GM23338 (cell line): ENCODE measurements at regions not wholly inside any gene's neighbourhood (a gene's known extent, or its start where the extent isn't known, plus 50 kb on each side); places are given as distances from the start of the nearest gene placed in this dataset.
A peak's percentile ranks its signal among the peaks of the same experiment; 100 is the strongest.

Source experiments
- CREB1 ChIP-seq: fragments of 250-450 bp; sonication (Bioruptor Pico); IDR thresholded peaks from 2 replicates; pipeline ENCODE4 v1.5.0; 2020; ENCODE audit warnings: low read depth, mild to moderate bottlenecking, moderate library complexity
- CTCF ChIP-seq, 2 experiments: fragments of 200-600 bp in 1 of 2; sonication (generic) in 1 of 2; conservative IDR thresholded peaks; 2 replicates each; pipeline versions ENCODE4 v1.5.1 to v1.6.1; 2016 to 2017; ENCODE audit warnings: antibody characterized with exemption in 2 of 2, low read depth in 2 of 2, mild to moderate bottlenecking in 2 of 2, moderate library complexity in 1 of 2
- ETS1 ChIP-seq: IDR thresholded peaks from 2 replicates; pipeline ENCODE4 v1.6.1; 2016; ENCODE audit warnings: antibody characterized with exemption
- EZH2 ChIP-seq: fragments of 200-600 bp; sonication (generic); IDR thresholded peaks from one replicate; pipeline ENCODE4 v1.8.0; 2017; ENCODE audit warnings: antibody characterized with exemption, mild to moderate bottlenecking, low read depth; ENCODE audit not compliant: unreplicated experiment
- EZH2phosphoT487 ChIP-seq: fragments of 200-600 bp; sonication (generic); IDR thresholded peaks from one replicate; pipeline ENCODE4 v1.8.1; 2018; ENCODE audit warnings: antibody characterized with exemption; ENCODE audit not compliant: unreplicated experiment
- JUNB ChIP-seq: IDR thresholded peaks from one replicate; pipeline ENCODE4 v1.6.1; 2016; ENCODE audit warnings: antibody characterized with exemption; ENCODE audit not compliant: unreplicated experiment
- NANOG ChIP-seq: IDR thresholded peaks from 2 replicates; pipeline ENCODE4 v1.6.1; 2016; ENCODE audit warnings: antibody characterized with exemption, borderline replicate concordance
- POLR2AphosphoS5 ChIP-seq: IDR thresholded peaks from 2 replicates; pipeline ENCODE4 v1.6.1; 2016; ENCODE audit warnings: antibody characterized with exemption, low read depth
- REST ChIP-seq: IDR thresholded peaks from one replicate; pipeline ENCODE4 v1.6.1; 2018; ENCODE audit warnings: antibody characterized with exemption; ENCODE audit not compliant: unreplicated experiment
- ZNF114 ChIP-seq: fragments of 250-450 bp; sonication (Bioruptor Pico); IDR thresholded peaks from 2 replicates; pipeline ENCODE4 v1.5.0; 2020; ENCODE audit warnings: mild to moderate bottlenecking, moderate library complexity
- ZNF331 ChIP-seq: fragments of 250-450 bp; sonication (Bioruptor Pico); IDR thresholded peaks from 2 replicates; pipeline ENCODE4 v1.5.0; 2020; ENCODE audit warnings: low read depth, mild to moderate bottlenecking, moderate library complexity
- TF ChIP-seq, protein P1 (sequence below): fragments of 250-450 bp; sonication (Bioruptor Pico); IDR thresholded peaks from 2 replicates; pipeline ENCODE4 v1.5.0; 2020; ENCODE audit warnings: mild to moderate bottlenecking, moderate library complexity

DNA sequence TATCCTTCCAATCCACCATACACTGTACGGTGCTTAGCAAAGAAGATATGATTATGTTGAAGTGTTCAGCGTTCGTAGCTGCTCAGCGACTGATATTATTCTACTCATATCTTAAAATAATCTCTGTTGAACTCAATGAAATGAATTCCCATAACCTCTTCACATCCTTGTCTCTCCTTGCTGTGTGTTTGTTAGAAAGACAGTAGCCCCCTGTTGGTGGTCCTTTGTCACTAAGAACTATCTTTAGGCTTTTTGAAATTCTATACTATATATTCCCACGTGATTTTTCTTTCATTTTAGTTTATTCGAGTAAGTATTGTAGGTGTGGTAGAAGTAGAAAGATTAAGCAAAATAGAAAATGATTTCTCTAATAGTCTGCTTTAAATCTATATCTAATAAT lies 762.8 kb upstream of the WWC1 start:
- TF ChIP-seq EZH2phosphoT487 (no peak), EZH2 (no peak), REST (no peak), CTCF (conservative IDR thresholded peaks at IDR 0.05; ENCODE audit: low read depth in 2 of 2) (peak; percentile 47 to 71), CREB1 (CRISPR knock-in tag) (no peak), POLR2AphosphoS5 (no peak), ETS1 (no peak), JUNB (no peak), NANOG (no peak), ZNF331 (no peak), ZNF114 (CRISPR knock-in tag) (no peak)
- TF ChIP-seq, protein P1, sequence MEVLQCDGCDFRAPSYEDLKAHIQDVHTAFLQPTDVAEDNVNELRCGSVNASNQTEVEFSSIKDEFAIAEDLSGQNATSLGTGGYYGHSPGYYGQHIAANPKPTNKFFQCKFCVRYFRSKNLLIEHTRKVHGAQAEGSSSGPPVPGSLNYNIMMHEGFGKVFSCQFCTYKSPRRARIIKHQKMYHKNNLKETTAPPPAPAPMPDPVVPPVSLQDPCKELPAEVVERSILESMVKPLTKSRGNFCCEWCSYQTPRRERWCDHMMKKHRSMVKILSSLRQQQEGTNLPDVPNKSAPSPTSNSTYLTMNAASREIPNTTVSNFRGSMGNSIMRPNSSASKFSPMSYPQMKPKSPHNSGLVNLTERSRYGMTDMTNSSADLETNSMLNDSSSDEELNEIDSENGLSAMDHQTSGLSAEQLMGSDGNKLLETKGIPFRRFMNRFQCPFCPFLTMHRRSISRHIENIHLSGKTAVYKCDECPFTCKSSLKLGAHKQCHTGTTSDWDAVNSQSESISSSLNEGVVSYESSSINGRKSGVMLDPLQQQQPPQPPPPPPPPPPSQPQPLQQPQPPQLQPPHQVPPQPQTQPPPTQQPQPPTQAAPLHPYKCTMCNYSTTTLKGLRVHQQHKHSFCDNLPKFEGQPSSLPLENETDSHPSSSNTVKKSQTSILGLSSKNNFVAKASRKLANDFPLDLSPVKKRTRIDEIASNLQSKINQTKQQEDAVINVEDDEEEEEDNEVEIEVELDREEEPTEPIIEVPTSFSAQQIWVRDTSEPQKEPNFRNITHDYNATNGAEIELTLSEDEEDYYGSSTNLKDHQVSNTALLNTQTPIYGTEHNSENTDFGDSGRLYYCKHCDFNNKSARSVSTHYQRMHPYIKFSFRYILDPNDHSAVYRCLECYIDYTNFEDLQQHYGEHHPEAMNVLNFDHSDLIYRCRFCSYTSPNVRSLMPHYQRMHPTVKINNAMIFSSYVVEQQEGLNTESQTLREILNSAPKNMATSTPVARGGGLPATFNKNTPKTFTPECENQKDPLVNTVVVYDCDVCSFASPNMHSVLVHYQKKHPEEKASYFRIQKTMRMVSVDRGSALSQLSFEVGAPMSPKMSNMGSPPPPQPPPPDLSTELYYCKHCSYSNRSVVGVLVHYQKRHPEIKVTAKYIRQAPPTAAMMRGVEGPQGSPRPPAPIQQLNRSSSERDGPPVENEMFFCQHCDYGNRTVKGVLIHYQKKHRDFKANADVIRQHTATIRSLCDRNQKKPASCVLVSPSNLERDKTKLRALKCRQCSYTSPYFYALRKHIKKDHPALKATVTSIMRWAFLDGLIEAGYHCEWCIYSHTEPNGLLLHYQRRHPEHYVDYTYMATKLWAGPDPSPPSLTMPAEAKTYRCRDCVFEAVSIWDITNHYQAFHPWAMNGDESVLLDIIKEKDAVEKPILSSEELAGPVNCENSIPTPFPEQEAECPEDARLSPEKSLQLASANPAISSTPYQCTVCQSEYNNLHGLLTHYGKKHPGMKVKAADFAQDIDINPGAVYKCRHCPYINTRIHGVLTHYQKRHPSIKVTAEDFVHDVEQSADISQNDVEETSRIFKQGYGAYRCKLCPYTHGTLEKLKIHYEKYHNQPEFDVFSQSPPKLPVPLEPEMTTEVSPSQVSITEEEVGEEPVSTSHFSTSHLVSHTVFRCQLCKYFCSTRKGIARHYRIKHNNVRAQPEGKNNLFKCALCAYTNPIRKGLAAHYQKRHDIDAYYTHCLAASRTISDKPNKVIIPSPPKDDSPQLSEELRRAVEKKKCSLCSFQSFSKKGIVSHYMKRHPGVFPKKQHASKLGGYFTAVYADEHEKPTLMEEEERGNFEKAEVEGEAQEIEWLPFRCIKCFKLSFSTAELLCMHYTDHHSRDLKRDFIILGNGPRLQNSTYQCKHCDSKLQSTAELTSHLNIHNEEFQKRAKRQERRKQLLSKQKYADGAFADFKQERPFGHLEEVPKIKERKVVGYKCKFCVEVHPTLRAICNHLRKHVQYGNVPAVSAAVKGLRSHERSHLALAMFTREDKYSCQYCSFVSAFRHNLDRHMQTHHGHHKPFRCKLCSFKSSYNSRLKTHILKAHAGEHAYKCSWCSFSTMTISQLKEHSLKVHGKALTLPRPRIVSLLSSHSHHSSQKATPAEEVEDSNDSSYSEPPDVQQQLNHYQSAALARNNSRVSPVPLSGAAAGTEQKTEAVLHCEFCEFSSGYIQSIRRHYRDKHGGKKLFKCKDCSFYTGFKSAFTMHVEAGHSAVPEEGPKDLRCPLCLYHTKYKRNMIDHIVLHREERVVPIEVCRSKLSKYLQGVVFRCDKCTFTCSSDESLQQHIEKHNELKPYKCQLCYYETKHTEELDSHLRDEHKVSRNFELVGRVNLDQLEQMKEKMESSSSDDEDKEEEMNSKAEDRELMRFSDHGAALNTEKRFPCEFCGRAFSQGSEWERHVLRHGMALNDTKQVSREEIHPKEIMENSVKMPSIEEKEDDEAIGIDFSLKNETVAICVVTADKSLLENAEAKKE (CRISPR knock-in tag) = no peak
